Eye (tissue), 1 donor: ENCODE measurements at regions not wholly inside any gene's neighbourhood (a gene's known extent, or its start where the extent isn't known, plus 50 kb on each side); places are given as distances from the start of the nearest gene placed in this dataset.
A peak's percentile ranks its signal among the peaks of the same experiment; 100 is the strongest.
"Not testable (repeated sequence)": the region's sequence is repeated elsewhere in the genome, so short reads cannot be mapped to it uniquely, and the experiment has no call there.

Experiments
- DNase-seq: peaks from one replicate; pipeline ENCODE4 v3.0.0-alpha.2; 2015

- no peak for DNase-seq
Observed at GRCh38 chrX:14347523-14347922, 181.8 kb upstream of the GLRA2 start.

- DNase-seq = no peak
Observed at GRCh38 chrX:14344172-14344940, 185.0 kb upstream of the GLRA2 start.

- DNase-seq = no peak
Observed at GRCh38 chrX:14309431-14309830, 219.9 kb upstream of the GLRA2 start.

- not testable (repeated sequence) for DNase-seq
Observed at GRCh38 chrX:14308976-14309375, 220.4 kb upstream of the GLRA2 start.

- DNase-seq = no peak
Observed at GRCh38 chrX:14303891-14304290, 225.4 kb upstream of the GLRA2 start.

- DNase-seq = not testable (repeated sequence)
Observed at GRCh38 chrX:14302561-14302960, 226.8 kb upstream of the GLRA2 start.

- no peak for DNase-seq
Observed at GRCh38 chrX:14300376-14300775, 229.0 kb upstream of the GLRA2 start.

GRCh38 chrX:14295426-14295825 is 233.9 kb upstream of the GLRA2 start:
- no peak for DNase-seq

- DNase-seq = peak; percentile 83
Observed at GRCh38 chrX:14291666-14292500, 237.5 kb upstream of the GLRA2 start.

- DNase-seq = no peak
Observed at GRCh38 chrX:14290335-14290734, 239.0 kb upstream of the GLRA2 start.

GRCh38 chrX:14274691-14275090 is 245.0 kb upstream of the GEMIN8 start:
- DNase-seq = no peak

GRCh38 chrX:14267216-14267615 is 237.5 kb upstream of the GEMIN8 start:
- DNase-seq = no peak

GRCh38 chrX:14266705-14267104 is 237.0 kb upstream of the GEMIN8 start:
- DNase-seq = no peak

GRCh38 chrX:14243823-14244222 is 214.1 kb upstream of the GEMIN8 start:
- DNase-seq = no peak

- no peak for DNase-seq
Observed at GRCh38 chrX:14235004-14235403, 205.3 kb upstream of the GEMIN8 start.

GRCh38 chrX:14232688-14233087 is 203.0 kb upstream of the GEMIN8 start:
- DNase-seq = no peak

GRCh38 chrX:14228611-14229010 is 198.9 kb upstream of the GEMIN8 start:
- no peak for DNase-seq

GRCh38 chrX:14220386-14220944 is 190.8 kb upstream of the GEMIN8 start:
- no peak for DNase-seq

GRCh38 chrX:14209034-14209433 is 179.3 kb upstream of the GEMIN8 start:
- no peak for DNase-seq

- peak; percentile 1 for DNase-seq
Observed at GRCh38 chrX:14194711-14195110, 165.0 kb upstream of the GEMIN8 start.

- no peak for DNase-seq
Observed at GRCh38 chrX:14193547-14193946, 163.9 kb upstream of the GEMIN8 start.

- DNase-seq = no peak
Observed at GRCh38 chrX:14173873-14174272, 144.2 kb upstream of the GEMIN8 start.

GRCh38 chrX:14164828-14165227 is 135.1 kb upstream of the GEMIN8 start:
- DNase-seq = no peak

GRCh38 chrX:14125462-14125861 is 95.8 kb upstream of the GEMIN8 start:
- no peak for DNase-seq
